ENCODE measurements at regions not wholly inside any gene's neighbourhood (a gene's known extent, or its start where the extent isn't known, plus 50 kb on each side); places are given as distances from the start of the nearest gene placed in this dataset.
A peak's percentile ranks its signal among the peaks of the same experiment; 100 is the strongest.
"Not testable (repeated sequence)": the region's sequence is repeated elsewhere in the genome, so short reads cannot be mapped to it uniquely, and the experiment has no call there.

GRCh38 chr2:166768393-166769123 is 119.7 kb upstream of the XIRP2 start:
- POLR2A ChIA-PET, result no interaction called here
- H3K27ac Mint-ChIP-seq, result no peak overlapping the region
- no peak for ATAC-seq
- no peak for DNase-seq
- no peak overlapping the region for H3K4me3 Mint-ChIP-seq
- peaks cover 0 to 4% (median 0%) of the 10 kb centered on the region in 4 donors for H3K4me1 Mint-ChIP-seq
- H3K36me3 Mint-ChIP-seq, result no peaks in the 10 kb centered on the region
- H3K9me3 Mint-ChIP-seq, result peaks cover 0 to 8% (median 0%) of the 10 kb centered on the region in 9 donors
- no peaks in the 10 kb centered on the region for H3K27me3 Mint-ChIP-seq

DNA sequence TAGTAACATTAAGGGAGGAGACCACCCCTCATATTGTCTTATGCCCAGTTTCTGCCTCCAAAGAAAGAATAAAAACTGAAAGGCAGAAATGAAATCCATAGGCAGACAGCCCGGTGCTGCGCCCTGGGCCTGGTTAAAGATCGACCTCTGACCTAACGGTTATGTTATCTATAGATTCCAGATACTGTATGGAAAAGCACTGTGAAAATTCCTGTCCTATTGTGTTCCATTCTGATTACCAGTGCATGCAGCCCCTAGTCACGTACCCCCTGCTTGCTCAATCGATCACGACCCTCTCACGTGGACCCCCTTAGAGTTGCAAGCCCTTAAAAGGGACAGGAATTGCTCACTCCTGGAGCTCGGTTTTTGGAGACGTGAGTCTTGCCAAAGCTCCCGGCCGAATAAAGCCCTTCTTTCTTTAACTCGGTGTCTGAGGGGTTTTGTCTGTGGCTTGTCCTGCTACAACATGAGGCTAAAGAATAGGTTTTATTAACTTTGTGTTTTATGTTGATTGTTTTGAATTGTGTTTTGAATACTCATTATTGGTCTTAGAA is 121.4 kb upstream of the XIRP2 start:
- ATAC-seq, H3K9me3 Mint-ChIP-seq, DNase-seq, H3K36me3 Mint-ChIP-seq, H3K27me3 Mint-ChIP-seq, H3K4me1 Mint-ChIP-seq, H3K27ac Mint-ChIP-seq, POLR2A ChIA-PET, H3K4me3 Mint-ChIP-seq: not testable (repeated sequence)

- ATAC-seq (no peak), DNase-seq (no peak)
- H3K36me3 Mint-ChIP-seq, result no peaks in the 10 kb centered on the region
- no peak overlapping the region for H3K27ac Mint-ChIP-seq
- H3K27me3 Mint-ChIP-seq, result no peaks in the 10 kb centered on the region
- no peak overlapping the region for H3K4me3 Mint-ChIP-seq
- H3K4me1 Mint-ChIP-seq, result peaks cover 0 to 2% (median 0%) of the 10 kb centered on the region in 4 donors
- POLR2A ChIA-PET, result no interaction called here
- peaks cover 0 to 8% (median 0%) of the 10 kb centered on the region in 9 donors for H3K9me3 Mint-ChIP-seq
Measured at GRCh38 chr2:166766220-166766619, 122.1 kb upstream of the XIRP2 start.

- Mint-ChIP-seq H3K27ac (no peak overlapping the region), H3K4me1 (no peaks in the 10 kb centered on the region)
Measured at GRCh38 chr2:166765141-166765540, 123.1 kb upstream of the XIRP2 start.

GRCh38 chr2:166764702-166765101 is 123.6 kb upstream of the XIRP2 start:
- H3K4me1 Mint-ChIP-seq, result no peaks in the 10 kb centered on the region
- no peak overlapping the region for H3K4me3 Mint-ChIP-seq
- H3K9me3 Mint-ChIP-seq, result peaks cover 0 to 4% (median 0%) of the 10 kb centered on the region in 9 donors
- POLR2A ChIA-PET, result no interaction called here
- DNase-seq (no peak), ATAC-seq (no peak)
- H3K27ac Mint-ChIP-seq, result no peak overlapping the region
- no peaks in the 10 kb centered on the region for H3K36me3 Mint-ChIP-seq
- H3K27me3 Mint-ChIP-seq, result no peaks in the 10 kb centered on the region

More at GRCh38 chr2:166765141-166765540, 123.1 kb upstream of the XIRP2 start:
- no peak for DNase-seq
- no peaks in the 10 kb centered on the region for H3K36me3 Mint-ChIP-seq
- H3K27me3 Mint-ChIP-seq, result no peaks in the 10 kb centered on the region
- ATAC-seq, result no peak
- POLR2A ChIA-PET, result no interaction called here
- H3K9me3 Mint-ChIP-seq, result peaks cover 0 to 4% (median 0%) of the 10 kb centered on the region in 9 donors
- H3K4me3 Mint-ChIP-seq, result no peak overlapping the region

GRCh38 chr2:166764216-166764615 is 124.1 kb upstream of the XIRP2 start:
- no peaks in the 10 kb centered on the region for H3K4me1 Mint-ChIP-seq
- ATAC-seq, result no peak
- no peak overlapping the region for H3K4me3 Mint-ChIP-seq
- H3K27me3 Mint-ChIP-seq, result no peaks in the 10 kb centered on the region
- no peak for DNase-seq
- no peaks in the 10 kb centered on the region for H3K36me3 Mint-ChIP-seq
- H3K27ac Mint-ChIP-seq, result peak overlapping the region in 1 of 10 donors; percentile 46
- H3K9me3 Mint-ChIP-seq, result peaks cover 0 to 4% (median 0%) of the 10 kb centered on the region in 9 donors
- POLR2A ChIA-PET, result no interaction called here

DNA sequence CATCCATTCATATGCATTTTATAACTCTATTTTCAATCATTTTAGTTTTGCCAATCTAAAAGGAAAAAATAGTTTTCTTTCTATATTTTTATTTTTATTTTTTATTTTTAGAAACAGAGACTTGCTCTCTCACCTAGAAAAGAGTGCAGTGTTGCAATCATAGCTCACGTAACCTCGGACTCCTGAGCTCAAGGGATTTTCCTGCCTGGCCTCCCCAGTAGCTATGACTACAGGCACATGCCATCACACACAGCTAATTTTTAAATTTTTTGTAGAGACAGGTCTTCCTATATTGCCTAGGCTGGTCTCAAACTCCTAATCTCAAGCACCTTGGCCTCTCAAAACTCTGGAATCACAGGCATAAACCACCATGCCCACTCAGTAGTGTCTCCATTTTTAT is 125.5 kb upstream of the XIRP2 start:
- no peak overlapping the region for H3K27ac Mint-ChIP-seq
- no peaks in the 10 kb centered on the region for H3K36me3 Mint-ChIP-seq
- POLR2A ChIA-PET, result no interaction called here
- no peak overlapping the region for H3K4me3 Mint-ChIP-seq
- ATAC-seq (no peak), DNase-seq (no peak)
- peaks cover 0 to 4% (median 0%) of the 10 kb centered on the region in 9 donors for H3K9me3 Mint-ChIP-seq
- peaks cover 0 to 2% (median 0%) of the 10 kb centered on the region in 4 donors for H3K4me1 Mint-ChIP-seq
- no peaks in the 10 kb centered on the region for H3K27me3 Mint-ChIP-seq

GRCh38 chr2:166758956-166759355 is 129.3 kb upstream of the XIRP2 start:
- Mint-ChIP-seq H3K27ac (no peak overlapping the region), H3K4me1 (peaks cover 0 to 2% (median 0%) of the 10 kb centered on the region in 4 donors), H3K27me3 (no peaks in the 10 kb centered on the region), H3K4me3 (no peak overlapping the region), H3K36me3 (no peaks in the 10 kb centered on the region), H3K9me3 (peaks cover 0 to 2% (median 0%) of the 10 kb centered on the region in 9 donors)
- POLR2A ChIA-PET, result no interaction called here
- ATAC-seq (no peak), DNase-seq (no peak)

GRCh38 chr2:166750624-166751023 is 137.7 kb upstream of the XIRP2 start:
- Mint-ChIP-seq H3K27ac (no peak overlapping the region), H3K36me3 (peaks cover 0 to 7% (median 7%) of the 10 kb centered on the region in 3 donors), H3K4me3 (no peak overlapping the region), H3K9me3 (peaks cover 2 to 28% (median 17%) of the 10 kb centered on the region in 9 donors), H3K4me1 (no peaks in the 10 kb centered on the region), H3K27me3 (no peaks in the 10 kb centered on the region)
- POLR2A ChIA-PET, result no interaction called here
- ATAC-seq (no peak), DNase-seq (no peak)

- peaks cover 18 to 93% (median 39%) of the 10 kb centered on the region in 9 donors for H3K9me3 Mint-ChIP-seq
- ATAC-seq, POLR2A ChIA-PET, H3K4me1 Mint-ChIP-seq, DNase-seq, H3K27ac Mint-ChIP-seq, H3K27me3 Mint-ChIP-seq, H3K4me3 Mint-ChIP-seq: not testable (repeated sequence)
- H3K36me3 Mint-ChIP-seq, result peaks cover 2 to 44% (median 33%) of the 10 kb centered on the region in 3 donors
Measured at GRCh38 chr2:166744117-166744516, 144.2 kb upstream of the XIRP2 start.

DNA sequence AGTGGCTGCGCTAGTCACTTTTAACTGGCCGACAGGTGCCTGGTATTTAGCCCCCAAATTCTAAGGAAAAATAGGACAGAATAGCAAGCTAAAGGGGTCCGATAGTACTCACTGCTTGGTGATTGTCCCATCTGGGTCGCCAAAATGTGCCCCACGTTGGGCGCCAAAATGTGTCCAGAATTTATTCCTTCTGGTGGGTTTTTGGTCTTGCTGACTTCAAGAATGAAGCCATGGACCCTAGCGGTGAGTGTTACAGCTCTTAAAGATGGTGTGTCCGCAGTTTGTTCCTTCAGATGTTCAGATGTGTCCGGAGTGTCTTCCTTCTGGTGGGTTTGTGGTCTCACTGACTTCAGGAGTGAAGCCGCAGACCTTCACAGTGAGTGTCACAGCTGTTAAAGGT is 144.8 kb upstream of the XIRP2 start:
- H3K36me3 Mint-ChIP-seq, result peaks cover 2 to 44% (median 33%) of the 10 kb centered on the region in 3 donors
- H3K4me1 Mint-ChIP-seq, H3K4me3 Mint-ChIP-seq, POLR2A ChIA-PET, ATAC-seq, H3K27ac Mint-ChIP-seq, H3K27me3 Mint-ChIP-seq: not testable (repeated sequence)
- peak in 1 of 10 donors; percentile 16 for DNase-seq
- H3K9me3 Mint-ChIP-seq, result peaks cover 16 to 93% (median 42%) of the 10 kb centered on the region in 9 donors

GRCh38 chr2:166727095-166727494 is 161.2 kb upstream of the XIRP2 start:
- H3K36me3 Mint-ChIP-seq, result peaks cover 0 to 6% (median 5%) of the 10 kb centered on the region in 3 donors
- DNase-seq, result no peak
- no peak overlapping the region for H3K4me3 Mint-ChIP-seq

More at GRCh38 chr2:166727095-166727494, 161.2 kb upstream of the XIRP2 start:
- Mint-ChIP-seq H3K4me1 (peaks cover 0 to 10% (median under 1%) of the 10 kb centered on the region in 4 donors), H3K27me3 (peaks cover 0 to 16% (median 7%) of the 10 kb centered on the region in 5 donors), H3K27ac (no peak overlapping the region), H3K9me3 (peaks cover 0 to 23% (median 4%) of the 10 kb centered on the region in 9 donors)
- POLR2A ChIA-PET, result no interaction called here
- no peak for ATAC-seq
